Small intestine (tissue), 7 donors: ENCODE measurements at regions not wholly inside any gene's neighbourhood (a gene's known extent, or its start where the extent isn't known, plus 50 kb on each side); places are given as distances from the start of the nearest gene placed in this dataset.
"Not testable (repeated sequence)": the region's sequence is repeated elsewhere in the genome, so short reads cannot be mapped to it uniquely, and the experiment has no call there.

Source experiments
- DNase-seq, 2 donors: peaks; one replicate each; pipeline versions ENCODE4 v3.0.0 to v3.0.0-alpha.2; 2013
- FAIRE-seq: peaks from 2 replicates; lab custom pipeline; 2012; peaks lifted over from hg19 to GRCh38; lab: Jason Lieb, UNC
- H3K27ac ChIP-seq, 3 donors: one replicate each; pipeline ENCODE4 v1.5.1; 2013; ENCODE audit warnings: low read length in 2 of 3, mild to moderate bottlenecking in 2 of 3, control low read depth in 1 of 3, inconsistent platforms in 1 of 3, low read depth in 1 of 3, moderate library complexity in 1 of 3
- H3K27me3 ChIP-seq, 3 donors: one replicate each; pipeline ENCODE4 v1.6.1; 2013; ENCODE audit warnings: low read length in 3 of 3, inconsistent platforms in 1 of 3; ENCODE audit not compliant: control insufficient read depth in 3 of 3, insufficient read depth in 3 of 3
- H3K36me3 ChIP-seq, 3 donors: one replicate each; pipeline ENCODE4 v1.6.1; 2013; ENCODE audit warnings: low read length in 3 of 3, inconsistent platforms in 1 of 3, low read depth in 1 of 3, mild to moderate bottlenecking in 1 of 3, moderate library complexity in 1 of 3; ENCODE audit not compliant: control insufficient read depth in 3 of 3, insufficient read depth in 2 of 3
- H3K4me1 ChIP-seq, 3 donors: one replicate each; pipeline ENCODE4 v1.6.1; 2013; ENCODE audit warnings: low read length in 2 of 3, inconsistent platforms in 1 of 3, low read depth in 1 of 3, mild to moderate bottlenecking in 1 of 3, moderate library complexity in 1 of 3; ENCODE audit not compliant: control insufficient read depth in 3 of 3, insufficient read depth in 2 of 3
- H3K4me3 ChIP-seq, 3 donors: one replicate each; pipeline ENCODE4 v1.5.1; 2013; ENCODE audit warnings: low read length in 3 of 3, control low read depth in 1 of 3, inconsistent platforms in 1 of 3, low read depth in 1 of 3, mild to moderate bottlenecking in 1 of 3, moderate library complexity in 1 of 3
- H3K9me3 ChIP-seq, 2 donors: one replicate each; pipeline ENCODE4 v1.6.1; 2013; ENCODE audit warnings: low read depth in 1 of 2, low read length in 1 of 2; ENCODE audit not compliant: control insufficient read depth in 2 of 2, insufficient read depth in 1 of 2
- WGBS, 3 donors: extraction: QIAGEN DNeasy Blood & Tissue Kit; methylation state at CpG; one replicate each; pipeline ENCODE4 v1.1.7; 2013; 5-methylcytosine and 5-hydroxymethylcytosine counted together
- donor health status: healthy with polysubstance abuse.
- donor health status: control.
- donor health status: control.
- donor health status: Bipolar disorder and iron deficiency.
- donor health status: healthy.

DNA sequence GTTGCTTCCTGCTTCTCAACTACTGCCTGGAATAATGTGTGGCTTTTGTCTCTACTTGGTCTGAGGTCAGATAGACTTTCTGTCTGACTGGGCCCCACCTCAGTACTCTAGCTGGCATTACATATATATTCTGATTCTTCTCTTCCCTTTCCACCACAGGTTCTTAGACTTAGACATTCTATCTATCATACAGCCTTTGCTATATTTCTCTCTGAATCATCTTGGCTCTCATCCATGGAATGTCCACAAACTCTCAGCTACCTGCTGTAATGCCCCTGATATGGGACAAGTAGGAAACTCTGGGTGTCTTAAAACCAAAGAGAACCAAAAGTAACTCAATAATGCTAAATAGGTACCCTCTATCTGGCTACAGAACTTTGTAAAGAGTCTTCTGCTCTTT, 170.8 kb upstream of the FAM174A start:
- not testable (repeated sequence) for H3K27ac ChIP-seq, FAIRE-seq, H3K27me3 ChIP-seq, H3K4me1 ChIP-seq, H3K9me3 ChIP-seq, H3K36me3 ChIP-seq, DNase-seq, H3K4me3 ChIP-seq

DNA sequence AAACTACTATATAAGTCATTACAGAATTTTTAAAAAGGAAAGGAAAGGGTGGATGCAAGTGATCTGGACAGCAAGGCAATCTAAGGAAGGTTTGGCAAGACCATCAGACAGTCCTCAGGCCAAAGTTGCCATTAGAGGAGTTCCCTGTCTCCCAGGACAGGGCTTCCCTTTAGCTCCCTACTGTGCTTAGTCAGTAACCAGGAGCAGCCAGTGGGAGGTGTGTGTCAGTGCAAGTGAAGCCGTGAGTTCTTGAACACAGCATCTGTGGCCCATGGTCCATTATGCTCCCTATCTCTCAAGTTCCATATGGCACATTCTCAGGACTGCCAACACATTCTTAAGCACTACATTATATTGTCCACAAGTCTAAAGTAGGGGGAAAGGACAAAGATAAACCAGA, 175.2 kb upstream of the FAM174A start:
- H3K36me3 ChIP-seq, H3K9me3 ChIP-seq, H3K4me3 ChIP-seq, DNase-seq, H3K27ac ChIP-seq, H3K4me1 ChIP-seq, FAIRE-seq, H3K27me3 ChIP-seq: not testable (repeated sequence)
- WGBS, 3 donors, result 80% methylated on average over 1 of the region's 1 CpG; no CpG with 5 or more reads in 2 of the 3 donors

DNA sequence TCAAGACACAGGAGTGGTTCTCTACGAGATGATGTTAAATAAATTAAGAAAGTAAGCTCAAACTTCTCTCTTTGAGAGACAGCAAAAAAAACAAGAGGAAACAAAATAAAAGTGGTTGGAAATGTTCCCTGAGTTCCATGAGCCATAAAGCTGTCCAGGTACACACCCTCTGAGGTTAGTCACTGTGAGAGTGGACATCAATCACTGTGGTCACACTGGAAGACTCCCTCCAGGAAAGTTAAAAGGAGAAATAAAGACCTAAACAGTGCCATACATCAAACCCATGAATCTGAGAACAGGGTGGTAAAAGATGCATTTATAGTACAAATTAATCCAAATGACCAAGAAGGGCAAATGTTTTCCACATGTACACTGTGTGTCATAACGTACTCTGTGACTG, 188.9 kb upstream of the FAM174A start:
- WGBS, 3 donors, result 46 to 76% (median 56%) methylated on average over 1 to 2 of the region's 2 CpGs
- H3K27me3 ChIP-seq, H3K9me3 ChIP-seq, H3K36me3 ChIP-seq, H3K27ac ChIP-seq, FAIRE-seq, H3K4me3 ChIP-seq, H3K4me1 ChIP-seq, DNase-seq: not testable (repeated sequence)

DNA sequence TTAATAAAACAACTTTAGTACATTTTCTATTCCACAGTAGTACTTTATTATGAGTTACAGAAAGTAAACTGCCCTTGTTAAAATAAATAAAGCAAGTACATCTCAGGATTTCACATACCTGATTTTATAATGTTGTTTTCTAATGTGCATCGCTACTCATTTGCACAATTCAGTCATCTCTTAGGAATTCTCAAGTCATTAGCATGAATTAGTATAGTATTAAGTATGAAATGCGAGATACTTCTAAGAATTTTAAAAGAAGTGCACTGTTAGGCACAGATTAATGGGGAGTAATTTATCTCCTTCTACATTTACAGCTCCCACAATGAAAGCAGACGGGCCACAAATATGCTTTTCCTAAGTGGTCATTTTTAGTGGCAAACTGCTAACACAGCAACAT, 193.7 kb upstream of the FAM174A start:
- DNase-seq, H3K27me3 ChIP-seq, H3K27ac ChIP-seq, H3K4me3 ChIP-seq, H3K9me3 ChIP-seq, H3K36me3 ChIP-seq, FAIRE-seq, H3K4me1 ChIP-seq: not testable (repeated sequence)
- no CpG with 5 or more reads among the region's 3 CpGs for WGBS, 3 donors

DNA sequence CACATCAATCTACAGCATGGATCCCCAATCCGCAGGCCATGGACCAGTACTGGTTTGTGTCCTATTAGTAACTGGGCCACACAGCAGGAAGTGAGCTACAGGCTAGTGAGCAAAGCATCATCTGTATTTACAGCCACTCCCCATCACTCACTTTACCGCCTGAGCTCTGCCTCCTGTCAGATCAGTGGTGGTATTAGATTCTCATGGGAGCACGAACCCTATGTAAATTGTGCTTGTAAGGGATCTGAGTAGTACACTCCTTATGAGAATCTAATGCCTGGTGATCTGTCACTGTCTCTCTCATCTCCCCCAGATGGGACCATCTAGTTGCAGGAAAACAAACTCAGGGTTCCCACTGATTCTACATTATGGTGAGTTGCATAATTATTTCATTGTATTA, 212.7 kb upstream of the FAM174A start:
- FAIRE-seq (no peak), DNase-seq (no peak)
- H3K36me3 ChIP-seq, result no peaks in the 10 kb centered on the region
- H3K4me1 ChIP-seq, result no peaks in the 10 kb centered on the region
- H3K9me3 ChIP-seq, result no peaks in the 10 kb centered on the region
- no peak overlapping the region for H3K4me3 ChIP-seq
- no peak overlapping the region for H3K27ac ChIP-seq
- WGBS, 3 donors, result 59 to 80% (median 74%) methylated on average over 3 of the region's 3 CpGs
- H3K27me3 ChIP-seq, result no peaks in the 10 kb centered on the region

DNA sequence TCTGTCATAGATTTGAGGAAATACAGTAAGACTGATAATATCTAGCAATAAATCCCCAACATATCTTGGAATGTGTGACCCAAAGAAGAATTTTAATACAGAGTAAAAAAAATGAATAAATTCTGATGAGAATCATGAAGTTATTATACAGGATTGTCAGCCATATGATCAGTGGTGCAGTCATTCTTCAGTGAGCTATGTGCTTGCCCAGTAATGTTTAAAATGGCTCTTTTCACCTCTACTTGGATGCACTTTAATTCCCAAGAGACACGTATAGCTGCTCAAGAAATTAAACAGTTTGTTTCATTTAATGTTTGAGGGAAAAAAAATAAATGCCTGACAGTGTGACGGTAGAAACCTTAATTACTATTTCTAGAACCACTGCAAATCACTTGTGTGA, 215.3 kb upstream of the FAM174A start:
- 65 to 70% (median 66%) methylated on average over 2 of the region's 2 CpGs for WGBS, 3 donors
- FAIRE-seq, result no peak
- Histone ChIP-seq H3K4me1 (no peaks in the 10 kb centered on the region), H3K36me3 (no peaks in the 10 kb centered on the region), H3K4me3 (no peak overlapping the region), H3K27ac (no peak overlapping the region), H3K9me3 (no peaks in the 10 kb centered on the region), H3K27me3 (no peaks in the 10 kb centered on the region)
- no peak for DNase-seq

DNA sequence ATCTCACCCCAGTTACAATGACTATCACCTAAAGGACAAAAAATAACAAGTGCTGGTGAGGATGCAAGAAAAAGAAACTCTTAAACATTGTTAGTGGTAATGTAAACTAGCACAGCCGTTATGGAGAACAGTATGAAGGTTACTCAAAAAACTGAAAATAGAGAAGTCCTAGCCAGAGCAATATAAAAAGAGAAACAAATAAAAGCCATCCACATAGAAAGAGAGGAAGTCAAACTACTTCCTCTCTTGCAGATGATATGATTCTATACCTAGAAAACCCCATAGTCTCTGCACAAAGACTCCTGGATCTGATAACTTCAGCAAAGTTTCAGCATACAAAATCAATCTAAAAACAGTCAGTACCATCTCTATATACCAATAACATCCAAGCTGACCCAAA, 221.5 kb upstream of the FAM174A start:
- Histone ChIP-seq H3K4me3 (no peak overlapping the region), H3K27ac (no peak overlapping the region), H3K27me3 (no peaks in the 10 kb centered on the region), H3K36me3 (no peaks in the 10 kb centered on the region), H3K4me1 (no peaks in the 10 kb centered on the region), H3K9me3 (no peaks in the 10 kb centered on the region)
- FAIRE-seq (no peak), DNase-seq (no peak)
- 27 to 68% (median 47%) methylated on average over 1 of the region's 1 CpG for WGBS, 3 donors

DNA sequence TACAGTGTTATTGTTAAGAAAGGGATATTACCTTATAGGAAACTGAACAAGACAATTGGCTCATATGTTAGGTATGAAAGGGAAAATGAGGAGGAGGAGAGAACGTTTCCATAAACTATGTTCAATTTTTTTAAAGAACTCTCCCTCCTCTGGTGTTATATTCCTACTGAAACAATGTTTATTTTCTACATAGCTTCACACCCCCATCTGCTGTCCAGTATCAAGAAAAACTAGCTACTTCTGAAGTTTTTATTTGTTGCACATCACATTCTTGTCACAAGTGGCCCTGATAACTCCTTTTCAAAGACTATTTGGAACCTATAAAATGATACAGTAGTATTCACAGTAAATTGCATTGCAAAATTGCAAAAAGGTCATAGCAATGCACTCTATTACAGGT, 223.4 kb upstream of the FAM174A start:
- DNase-seq, result no peak
- WGBS, 3 donors, result 11 to 14% (median 12%) methylated on average over 1 of the region's 1 CpG
- Histone ChIP-seq H3K36me3 (no peaks in the 10 kb centered on the region), H3K9me3 (no peaks in the 10 kb centered on the region), H3K4me3 (no peak overlapping the region), H3K27me3 (no peaks in the 10 kb centered on the region), H3K27ac (no peak overlapping the region), H3K4me1 (no peaks in the 10 kb centered on the region)
- FAIRE-seq, result no peak

DNA sequence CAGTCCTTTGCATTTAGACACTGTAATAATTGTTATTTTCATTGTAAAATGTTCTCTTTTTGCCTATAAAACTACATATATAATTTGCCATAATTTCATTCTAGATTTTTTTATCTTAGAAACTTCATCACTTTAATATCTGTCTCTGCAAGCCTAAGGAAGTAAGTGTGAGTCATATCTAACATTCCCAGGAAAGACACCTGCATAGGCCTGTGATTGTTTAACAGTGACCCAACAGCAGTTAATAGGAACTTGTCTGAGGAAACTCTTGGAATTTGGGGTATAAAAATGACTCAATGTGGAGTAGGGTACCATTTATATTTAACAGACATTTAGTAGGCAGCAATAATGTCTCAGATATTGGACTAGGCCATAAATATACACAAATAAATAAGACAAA, 229.2 kb upstream of the FAM174A start:
- Histone ChIP-seq H3K27ac (no peak overlapping the region), H3K4me3 (no peak overlapping the region)
- no peak for FAIRE-seq

More for the DNA sequence above, 229.2 kb upstream of the FAM174A start:
- no peaks in the 10 kb centered on the region for H3K36me3 ChIP-seq
- H3K27me3 ChIP-seq, result no peaks in the 10 kb centered on the region
- DNase-seq, result no peak
- H3K9me3 ChIP-seq, result no peaks in the 10 kb centered on the region
- H3K4me1 ChIP-seq, result no peaks in the 10 kb centered on the region
